HG03457 (cell line): ENCODE measurements at regions not wholly inside any gene's neighbourhood (a gene's known extent, or its start where the extent isn't known, plus 50 kb on each side); places are given as distances from the start of the nearest gene placed in this dataset.

Source experiments
- ATAC-seq: cut with Tn5 transposase; IDR thresholded peaks from one replicate; pipeline ENCODE4 v1.9.1; 2021; ENCODE audit warnings: moderate number of reproducible peaks; ENCODE audit not compliant: unreplicated experiment

GRCh38 chr11:25943031-25943430 lies 388.9 kb upstream of the ANO3 start:
- no peak for ATAC-seq

- no peak for ATAC-seq
Measured at GRCh38 chr11:25943777-25944661, 387.9 kb upstream of the ANO3 start.

DNA sequence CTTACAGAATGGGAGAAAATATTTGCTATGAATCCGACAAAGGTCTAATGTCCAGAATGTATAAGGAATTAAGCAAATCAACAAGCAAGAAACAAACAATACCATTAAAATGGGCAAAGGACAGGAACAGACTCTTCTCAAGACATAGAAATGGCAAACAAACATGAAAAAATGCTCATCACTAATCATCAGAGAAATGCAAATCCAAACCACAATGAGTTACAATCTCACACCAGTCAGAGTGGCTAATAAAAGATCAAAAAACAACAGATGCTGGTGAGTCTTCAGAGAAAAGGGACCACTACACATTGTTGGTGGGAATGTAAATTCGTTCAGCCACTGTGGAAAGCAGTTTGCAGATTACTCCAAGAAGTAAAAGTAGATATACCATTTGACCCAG lies 382.0 kb upstream of the ANO3 start:
- no peak for ATAC-seq

GRCh38 chr11:25953006-25953405 lies 378.9 kb upstream of the ANO3 start:
- ATAC-seq = no peak

GRCh38 chr11:25958045-25958444 lies 373.9 kb upstream of the ANO3 start:
- no peak for ATAC-seq

- ATAC-seq = no peak
Measured at GRCh38 chr11:25961539-25961938, 370.4 kb upstream of the ANO3 start.

DNA sequence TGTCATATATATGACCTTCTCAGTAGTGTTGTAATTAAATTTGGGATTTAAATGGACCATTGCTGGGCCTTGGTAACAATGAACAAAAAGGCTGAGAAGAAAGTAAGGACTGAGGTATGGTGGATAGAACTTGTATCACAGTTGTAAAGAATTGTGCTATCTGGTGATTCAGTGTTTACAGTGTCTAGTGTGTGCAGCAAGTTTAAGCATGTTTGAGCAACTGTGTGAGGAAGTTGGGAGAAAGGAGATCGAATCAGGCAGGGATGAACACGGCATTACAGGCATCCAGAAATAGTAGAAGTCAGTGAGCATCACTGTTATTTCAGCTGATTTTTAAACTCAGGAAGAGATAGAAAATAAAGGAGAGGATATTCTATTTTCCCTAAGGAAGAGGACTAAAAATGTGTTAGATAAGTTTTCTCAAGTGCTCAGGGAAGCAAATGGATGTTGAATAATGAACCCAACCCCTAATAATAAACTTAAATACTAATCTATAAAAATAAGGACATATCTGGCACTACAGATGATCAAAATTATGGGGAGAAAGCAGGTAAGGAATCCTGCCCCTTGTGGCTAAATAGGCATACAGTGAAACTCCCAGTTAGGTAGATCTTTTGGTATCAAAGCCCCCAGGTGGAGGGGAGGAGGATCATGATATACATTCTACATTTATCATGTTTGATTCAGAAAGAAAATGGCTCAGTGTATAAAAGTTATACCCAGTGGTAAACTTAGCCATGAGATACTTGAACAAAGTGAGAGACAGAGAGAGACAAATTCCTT lies 361.0 kb upstream of the ANO3 start:
- ATAC-seq = no peak

- ATAC-seq = no peak
Measured at GRCh38 chr11:25980091-25980490, 351.8 kb upstream of the ANO3 start.

GRCh38 chr11:25981998-25982397 lies 349.9 kb upstream of the ANO3 start:
- ATAC-seq = peak; percentile 93

- no peak for ATAC-seq
Measured at GRCh38 chr11:25983280-25983679, 348.6 kb upstream of the ANO3 start.

DNA sequence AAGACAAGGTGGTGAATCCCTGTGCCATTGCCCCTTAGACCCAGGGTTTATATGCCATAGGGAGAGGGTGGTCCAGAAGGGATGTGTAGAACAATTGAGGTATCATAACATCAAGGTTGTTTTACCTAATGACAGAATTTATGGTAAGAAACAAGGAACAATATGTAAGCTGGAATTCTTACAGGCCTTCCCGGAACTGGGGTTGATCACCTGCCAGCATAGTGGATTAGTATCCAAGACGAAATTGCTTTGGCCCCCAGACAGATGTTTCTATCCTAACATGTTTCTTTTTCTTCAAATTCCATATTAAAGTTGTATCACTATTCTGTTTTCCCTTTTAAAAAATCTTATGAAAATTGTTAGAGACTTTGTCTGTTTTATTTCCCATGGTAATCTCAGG lies 343.8 kb upstream of the ANO3 start:
- no peak for ATAC-seq

DNA sequence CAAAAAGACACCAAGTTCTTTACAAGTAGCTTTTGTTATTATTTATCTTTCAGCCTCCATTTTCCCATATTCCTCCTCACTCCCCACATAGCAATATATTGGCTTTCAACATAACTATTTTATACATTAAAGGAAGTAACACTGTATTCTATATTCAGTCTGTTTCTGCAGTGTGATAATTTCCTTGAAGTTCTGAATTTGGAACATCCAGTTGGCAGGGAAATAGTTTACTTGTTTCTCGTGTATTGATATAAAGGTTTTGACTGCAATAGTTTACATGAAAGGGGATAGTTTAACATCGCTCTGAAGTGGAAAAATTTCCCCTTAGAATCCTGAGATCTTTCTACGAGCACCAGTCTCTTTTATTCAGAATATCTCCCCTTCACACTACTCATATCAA lies 341.5 kb upstream of the ANO3 start:
- no peak for ATAC-seq

- no peak for ATAC-seq
Measured at GRCh38 chr11:25991476-25991875, 340.5 kb upstream of the ANO3 start.

DNA sequence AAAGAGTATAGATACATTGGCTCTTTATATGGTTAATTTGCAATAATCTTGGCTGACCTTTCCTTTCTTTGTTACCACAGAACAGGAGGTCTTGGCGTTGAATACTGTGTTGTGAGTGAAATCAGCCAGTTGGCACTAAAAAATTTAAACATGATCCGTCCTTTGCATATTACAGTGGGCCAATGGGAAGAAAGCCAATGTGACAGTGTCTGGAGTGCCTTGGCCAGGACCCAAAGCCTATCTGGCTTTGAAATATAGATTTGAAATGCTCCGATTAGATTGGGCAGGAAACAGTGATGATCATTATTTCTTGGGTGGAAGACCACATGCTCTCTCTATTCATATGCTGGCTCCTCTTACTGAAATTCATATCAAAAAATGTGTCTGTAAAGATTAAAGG lies 339.6 kb upstream of the ANO3 start:
- ATAC-seq = no peak

DNA sequence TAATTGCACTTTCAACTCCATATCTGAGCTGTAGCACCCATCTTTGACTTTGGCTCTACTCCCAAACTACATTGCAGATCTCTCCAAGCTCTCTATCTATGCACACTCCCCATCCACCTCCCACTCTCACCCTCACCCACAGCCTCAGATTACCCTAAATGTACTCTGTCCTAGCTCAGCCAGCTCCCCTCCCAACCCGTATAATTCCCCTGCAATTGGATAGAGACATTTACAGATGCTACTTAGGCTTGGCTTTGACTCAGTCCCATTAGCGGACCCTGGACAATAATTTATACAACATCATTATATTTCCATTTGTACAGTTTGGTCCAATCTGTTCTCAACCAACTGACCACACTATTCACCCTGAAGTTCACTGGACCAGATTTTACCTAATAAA lies 338.9 kb upstream of the ANO3 start:
- ATAC-seq = no peak

DNA sequence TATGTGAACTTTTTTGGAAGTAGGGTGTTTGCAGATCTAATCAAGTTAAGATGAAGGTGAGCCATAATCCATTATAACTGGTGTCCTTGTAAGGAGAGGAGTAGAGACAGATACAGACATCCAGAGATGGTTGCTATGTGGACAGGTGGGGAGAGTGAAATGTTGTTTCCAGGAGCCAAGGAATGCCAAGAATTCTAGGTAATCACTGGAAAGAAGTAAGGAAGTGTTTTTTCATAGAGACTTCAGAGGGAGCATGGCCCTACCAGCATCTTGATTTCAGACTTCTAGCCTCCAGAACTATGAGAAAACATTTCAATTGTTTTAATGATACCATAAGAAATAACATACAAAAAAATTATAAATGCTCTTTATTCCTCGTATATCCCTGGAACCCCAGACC lies 320.5 kb upstream of the ANO3 start:
- no peak for ATAC-seq

DNA sequence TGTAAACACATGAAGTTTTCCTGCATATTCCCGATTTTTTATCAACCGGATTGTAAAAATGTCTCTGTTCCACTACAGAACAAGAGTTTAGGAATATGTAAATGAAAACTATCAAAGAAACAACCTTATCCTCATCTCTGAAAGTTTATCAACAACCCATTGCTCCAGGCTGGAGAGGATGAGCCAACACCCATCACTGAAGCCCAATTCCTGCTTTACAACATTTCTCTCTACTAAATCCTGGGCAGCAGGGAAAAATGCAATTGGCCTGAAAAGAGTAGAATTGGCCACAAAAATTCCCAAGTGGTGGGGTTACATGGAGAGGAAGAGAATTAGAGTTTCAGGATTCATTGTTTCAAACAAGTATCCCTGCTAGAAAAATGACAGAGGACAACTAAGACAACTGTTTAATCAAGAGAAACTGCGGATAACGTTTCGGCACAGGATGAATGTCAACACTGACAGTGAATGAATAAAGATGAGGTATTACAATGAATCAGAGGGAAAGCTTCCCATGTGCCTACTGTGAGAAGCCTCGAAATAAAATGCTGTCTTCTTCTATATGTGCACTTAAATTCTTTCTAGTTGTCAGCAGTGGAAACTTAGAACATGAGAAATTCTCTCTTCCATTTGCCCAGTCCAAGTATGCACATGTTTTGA lies 317.3 kb upstream of the ANO3 start:
- ATAC-seq = no peak

GRCh38 chr11:26017322-26017860 lies 314.5 kb upstream of the ANO3 start:
- no peak for ATAC-seq

DNA sequence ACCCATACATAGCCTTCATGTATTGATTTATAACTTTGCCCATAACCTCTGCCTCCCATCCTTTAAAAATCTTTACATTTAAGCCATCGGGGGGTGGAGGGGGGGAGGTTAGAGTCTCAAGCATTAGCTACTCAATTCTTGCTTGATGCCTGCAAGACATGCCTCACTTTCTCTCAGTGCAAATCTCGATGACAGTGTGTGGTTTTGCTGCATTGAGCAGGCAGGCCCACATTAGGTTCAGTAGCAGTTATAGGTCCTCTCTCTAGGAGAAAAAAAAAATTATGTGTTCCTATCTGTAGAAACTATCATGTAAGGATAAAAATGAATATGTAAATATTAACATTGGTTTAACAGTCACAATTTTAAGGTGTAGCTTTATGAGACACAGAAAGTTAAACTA lies 314.0 kb upstream of the ANO3 start:
- no peak for ATAC-seq

DNA sequence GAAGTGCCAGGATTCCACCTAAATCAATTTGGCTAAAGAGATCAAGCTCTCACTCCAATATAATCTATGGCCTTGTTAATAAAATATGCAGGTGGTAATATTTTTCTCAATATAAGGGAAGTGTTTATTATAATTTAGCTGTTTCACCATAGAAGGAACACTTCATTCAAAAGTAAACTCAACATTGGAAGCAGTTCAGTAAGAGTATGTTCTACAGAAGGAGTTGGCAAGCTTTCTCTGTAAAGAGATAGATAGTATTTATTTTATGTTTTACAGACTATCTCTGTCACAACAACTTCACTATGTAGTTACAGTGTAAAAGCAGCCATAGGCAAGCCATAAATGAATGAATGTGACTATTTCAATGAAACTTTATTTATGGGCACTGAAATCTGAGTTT lies 313.6 kb upstream of the ANO3 start:
- ATAC-seq = no peak

GRCh38 chr11:26019386-26019785 lies 312.5 kb upstream of the ANO3 start:
- ATAC-seq = no peak
